DND-41 (cell line): ENCODE measurements at regions not wholly inside any gene's neighbourhood (a gene's known extent, or its start where the extent isn't known, plus 50 kb on each side); places are given as distances from the start of the nearest gene placed in this dataset.

Experiments used
- ATAC-seq: fragments of 200-7000 bp; cut with Tn5 transposase; 3 replicates; pipeline ENCODE4 v1.9.1; 2021; ENCODE audit warnings: low read depth; ENCODE audit not compliant: insufficient read depth
- DNase-seq: peaks from one replicate; pipeline ENCODE4 v3.0.0-alpha.2; 2020
- H2AFZ ChIP-seq: 2 replicates; pipeline ENCODE4 v1.6.0; 2012; ENCODE audit warnings: low read depth, low read length
- H3K27ac ChIP-seq: 2 replicates; pipeline ENCODE4 v1.5.1; 2012; ENCODE audit warnings: low read length, inconsistent platforms
- H3K27me3 ChIP-seq: fragments of 200-600 bp; sonication (generic); 2 replicates; pipeline ENCODE4 v1.6.0; 2012; ENCODE audit warnings: low read length, mild to moderate bottlenecking, inconsistent platforms; ENCODE audit not compliant: insufficient read depth, poor library complexity
- H3K36me3 ChIP-seq: 2 replicates; pipeline ENCODE4 v1.5.1; 2012; ENCODE audit warnings: low read length, inconsistent platforms; ENCODE audit not compliant: insufficient read depth
- H3K4me1 ChIP-seq: 2 replicates; pipeline ENCODE4 v1.5.1; 2012; ENCODE audit warnings: mild to moderate bottlenecking, low read length; ENCODE audit not compliant: insufficient read depth
- H3K4me2 ChIP-seq: 2 replicates; pipeline ENCODE4 v1.6.0; 2012; ENCODE audit warnings: mild to moderate bottlenecking, moderate library complexity, low read length, inconsistent platforms; ENCODE audit not compliant: insufficient read depth
- H3K4me3 ChIP-seq, 2 experiments: fragments of 200-600 bp in 1 of 2; shearing (Covaris generic) in 1 of 2; 2 replicates each; pipeline ENCODE4 v1.5.1; 2012 to 2016; ENCODE audit warnings: inconsistent platforms in 2 of 2, low read length in 2 of 2, mild to moderate bottlenecking in 2 of 2, low read depth in 1 of 2, moderate library complexity in 1 of 2
- H3K79me2 ChIP-seq: 2 replicates; pipeline ENCODE4 v1.6.0; 2012; ENCODE audit warnings: low read length, inconsistent platforms; ENCODE audit not compliant: insufficient read depth
- H3K9ac ChIP-seq: 2 replicates; pipeline ENCODE4 v1.6.0; 2012; ENCODE audit warnings: low read depth, mild to moderate bottlenecking, inconsistent platforms, low read length, moderate library complexity
- H3K9me3 ChIP-seq: 2 replicates; pipeline ENCODE4 v1.5.1; 2012; ENCODE audit warnings: low read length, moderate library complexity, mild to moderate bottlenecking, inconsistent platforms; ENCODE audit not compliant: insufficient read depth, severe bottlenecking
- H4K20me1 ChIP-seq: 2 replicates; pipeline ENCODE4 v1.6.0; 2012; ENCODE audit warnings: low read length; ENCODE audit not compliant: insufficient read depth
- CTCF ChIP-seq: IDR thresholded peaks from 2 replicates; pipeline ENCODE4 v1.5.1; 2012; ENCODE audit warnings: borderline replicate concordance, low read length, moderate library complexity, mild to moderate bottlenecking; ENCODE audit not compliant: poor library complexity, severe bottlenecking; ENCODE audit errors: extremely low read depth
- EZH2 ChIP-seq: IDR thresholded peaks from 3 replicates; pipeline ENCODE4 v1.6.1; 2012; ENCODE audit warnings: borderline replicate concordance, low read depth, mild to moderate bottlenecking, moderate library complexity, low read length, inconsistent platforms; ENCODE audit not compliant: severe bottlenecking

GRCh38 chr14:103199124-103199523 is 75.9 kb downstream of the TNFAIP2 start:
- Histone ChIP-seq H3K27ac (no peak overlapping the region), H3K4me2 (no peak overlapping the region), H3K4me1 (no peaks in the 10 kb centered on the region), H3K27me3 (no peaks in the 10 kb centered on the region), H4K20me1 (no peaks in the 10 kb centered on the region), H3K4me3 (no peak overlapping the region), H3K36me3 (no peaks in the 10 kb centered on the region), H3K79me2 (no peaks in the 10 kb centered on the region), H2AFZ (no peak overlapping the region), H3K9me3 (peaks cover 19% of the 10 kb centered on the region), H3K9ac (no peak overlapping the region)
- no peak for TF ChIP-seq EZH2
- no peak for TF ChIP-seq CTCF
- ATAC-seq (no peak), DNase-seq (no peak)

GRCh38 chr14:103201801-103202200 is 78.5 kb downstream of the TNFAIP2 start:
- H3K4me3 ChIP-seq = no peak overlapping the region

GRCh38 chr14:103204852-103205540 is 81.7 kb downstream of the TNFAIP2 start:
- ATAC-seq = no peak
- Histone ChIP-seq H3K36me3 (no peaks in the 10 kb centered on the region), H3K4me2 (no peak overlapping the region), H3K9me3 (peaks cover 38% of the 10 kb centered on the region), H3K4me1 (no peaks in the 10 kb centered on the region), H4K20me1 (no peaks in the 10 kb centered on the region), H3K9ac (no peak overlapping the region), H3K27me3 (no peaks in the 10 kb centered on the region), H3K4me3 (no peak overlapping the region), H2AFZ (no peak overlapping the region), H3K79me2 (no peaks in the 10 kb centered on the region), H3K27ac (no peak overlapping the region)
- no peak for DNase-seq
- no peak for TF ChIP-seq EZH2
- no peak for TF ChIP-seq CTCF

More at GRCh38 chr14:103201801-103202200, 78.5 kb downstream of the TNFAIP2 start:
- H3K9ac ChIP-seq = no peak overlapping the region
- H3K36me3 ChIP-seq = no peaks in the 10 kb centered on the region
- H3K4me1 ChIP-seq = no peaks in the 10 kb centered on the region
- H3K79me2 ChIP-seq = no peaks in the 10 kb centered on the region
- TF ChIP-seq CTCF (no peak), EZH2 (no peak)
- DNase-seq = no peak
- no peak overlapping the region for H2AFZ ChIP-seq
- ATAC-seq = no peak
- peaks cover 38% of the 10 kb centered on the region for H3K9me3 ChIP-seq
- H3K27ac ChIP-seq = no peak overlapping the region
- no peaks in the 10 kb centered on the region for H4K20me1 ChIP-seq
- no peak overlapping the region for H3K4me2 ChIP-seq
- H3K27me3 ChIP-seq = no peaks in the 10 kb centered on the region
